ENCODE measurements at regions not wholly inside any gene's neighbourhood (a gene's known extent, or its start where the extent isn't known, plus 50 kb on each side); places are given as distances from the start of the nearest gene placed in this dataset.

- TF ChIP-seq ZBTB4 (CRISPR knock-in tag; IDR thresholded peaks at IDR 0.05; ENCODE audit: borderline replicate concordance) = no peak
Measured at GRCh38 chr22:48795664-48796063, 1032.0 kb downstream of the BRD1 start (continued).

GRCh38 chr22:48794906-48795305, 1032.8 kb downstream of the BRD1 start:
- ATAC-seq (no peak), FAIRE-seq (no peak), DNase-seq (ENCODE audit: low spot score) (no peak)
- Histone ChIP-seq H2AFZ (ENCODE audit: low read length) (no peak overlapping the region), H3K4me3 (replicated peaks in 1 of 3; ENCODE audit: insufficient read depth in 1 of 3, low read depth in 2 of 3, low read length in 3 of 3) (no peak overlapping the region), H3K27ac (ENCODE audit: extremely low read length, insufficient read depth, low read length) (no peak overlapping the region), H3K9ac (ENCODE audit: insufficient read depth, low read depth, low read length) (no peak overlapping the region), H3K27me3 (ENCODE audit: control insufficient read depth in 1 of 2, insufficient read depth in 2 of 2, low read length in 2 of 2) (peaks cover 2 to 15% of the 10 kb centered on the region in 2 experiments; a peak in 2 of 5 replicates), H3K4me1 (ENCODE audit: insufficient read depth, low read length) (no peaks in the 10 kb centered on the region), H3K4me2 (ENCODE audit: low read depth, low read length) (no peak overlapping the region), H4K20me1 (ENCODE audit: insufficient read depth, low read length) (peaks cover 2% of the 10 kb centered on the region; the same call in 1 of the 2 replicates), H3K79me2 (ENCODE audit: insufficient read depth, low read length) (no peaks in the 10 kb centered on the region), H3K36me3 (replicated peaks in 1 of 2; ENCODE audit: control insufficient read depth in 1 of 2, insufficient read depth in 2 of 2, low read length in 2 of 2) (no peaks in the 10 kb centered on the region), H3K9me3 (ENCODE audit: low read length) (no peaks in the 10 kb centered on the region)
- CTCF ChIA-PET (ENCODE audit: low intra/inter-chr PET ratio, low total read pairs) = no interaction called here
- 42% methylated on average over 6 of the region's 7 CpGs for WGBS (ENCODE audit: low lambda C conversion rate)
- intact Hi-C loops (cut with micrococcal nuclease; ENCODE audit: unreplicated experiment) (no loop called here), in situ Hi-C loops (cut with HindIII; ENCODE audit: extremely low pct_ligation_motif_present, low pct_unique_long_range_greater_than_20kb) (no loop called here)
- no peak for TF ChIP-seq ZNF101 (CRISPR knock-in tag; IDR thresholded peaks at IDR 0.05; ENCODE audit: borderline replicate concordance, low read depth)
- no peak for TF ChIP-seq BATF2 (CRISPR knock-in tag; IDR thresholded peaks at IDR 0.05)
- TF ChIP-seq ZNF276 (CRISPR knock-in tag; IDR thresholded peaks at IDR 0.05; ENCODE audit: low read depth) = no peak
- TF ChIP-seq THAP7 (CRISPR knock-in tag; IDR thresholded peaks at IDR 0.05) = no peak
- TF ChIP-seq ZNF468 (CRISPR knock-in tag; IDR thresholded peaks at IDR 0.05) = no peak
- no peak for TF ChIP-seq ZBTB2 (CRISPR knock-in tag; IDR thresholded peaks at IDR 0.05; ENCODE audit: low read depth)
- TF ChIP-seq ZNF614 (CRISPR knock-in tag; IDR thresholded peaks at IDR 0.05; ENCODE audit: borderline replicate concordance) = no peak
- TF ChIP-seq CBX2 (IDR thresholded peaks at IDR 0.05; ENCODE audit: low read depth, low read length) = no peak
- no peak for TF ChIP-seq CBX2 (CRISPR knock-in tag; IDR thresholded peaks at IDR 0.05; ENCODE audit: low read depth)
- no peak for TF ChIP-seq ATF7-NPFF (CRISPR knock-in tag; IDR thresholded peaks at IDR 0.05; ENCODE audit: low read depth)
- TF ChIP-seq ZNF263 (CRISPR knock-in tag; IDR thresholded peaks at IDR 0.05) = no peak
- TF ChIP-seq CERS6 (CRISPR knock-in tag; IDR thresholded peaks at IDR 0.05) = no peak
- no TSS peak for BruUV-seq (replicated peaks)
- POLR2A ChIA-PET = no interaction called here

All from HepG2 (cell line).